HCT116 (cell line): ENCODE measurements at regions not wholly inside any gene's neighbourhood (a gene's known extent, or its start where the extent isn't known, plus 50 kb on each side); places are given as distances from the start of the nearest gene placed in this dataset.

Source experiments
- EZH2 ChIP-seq: fragments of 200-600 bp; sonication (generic); IDR thresholded peaks from 2 replicates; pipeline ENCODE4 v1.6.1; 2017; ENCODE audit warnings: antibody characterized with exemption, mixed run types
- POLR2AphosphoS5 ChIP-seq: IDR thresholded peaks from 2 replicates; pipeline ENCODE4 v1.6.1; 2011; ENCODE audit warnings: mild to moderate bottlenecking, low read depth, low read length, moderate library complexity
- TCF7L2 ChIP-seq: IDR thresholded peaks from 2 replicates; pipeline ENCODE4 v1.7.0; 2011; ENCODE audit warnings: borderline replicate concordance, inconsistent platforms; ENCODE audit not compliant: insufficient read depth, insufficient read length; ENCODE audit errors: extremely low read depth
- TF ChIP-seq, protein P1 (sequence below), 3 experiments: fragments of 200-600 bp in 1 of 3; sonication (generic) in 1 of 3; IDR thresholded peaks in 2 of 3; conservative IDR thresholded peaks in 1 of 3; 2 replicates each; pipeline ENCODE4 v1.5.1; 2012 to 2017; ENCODE audit warnings: low read depth in 2 of 3, low read length in 2 of 3, antibody characterized with exemption in 1 of 3, borderline replicate concordance in 1 of 3, control low read depth in 1 of 3, mild to moderate bottlenecking in 1 of 3, mixed read lengths in 1 of 3, mixed run types in 1 of 3, moderate library complexity in 1 of 3; ENCODE audit not compliant: insufficient read depth in 1 of 3
- TF ChIP-seq, protein P2 (sequence below): IDR thresholded peaks from 2 replicates; pipeline ENCODE4 v1.6.1; 2011; ENCODE audit warnings: mild to moderate bottlenecking, low read length, moderate library complexity; ENCODE audit not compliant: insufficient replicate concordance; ENCODE audit errors: extremely low read depth
- TF ChIP-seq, protein P3 (sequence below): IDR thresholded peaks from 2 replicates; pipeline ENCODE4 v1.6.1; 2012

DNA sequence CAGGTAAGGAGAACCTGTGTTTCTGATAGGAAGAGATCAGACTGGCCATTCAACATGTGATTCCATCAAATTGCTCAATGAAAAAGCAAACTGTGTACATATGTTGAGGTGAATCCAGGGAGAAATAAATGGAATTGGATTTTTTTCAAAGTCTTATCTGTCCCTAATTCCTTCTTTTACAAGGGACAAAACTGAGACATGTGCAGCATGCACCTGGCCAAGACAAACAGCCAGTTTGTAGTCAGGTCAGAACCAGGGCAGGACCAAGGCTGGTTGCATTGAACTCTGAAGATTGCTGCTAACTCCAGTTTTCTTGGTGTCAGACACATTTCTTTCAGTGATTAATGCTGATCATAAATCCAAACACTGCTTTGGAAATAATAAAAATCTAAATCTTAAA is 69.6 kb upstream of the CCDC190 start:
- TF ChIP-seq, protein P1, sequence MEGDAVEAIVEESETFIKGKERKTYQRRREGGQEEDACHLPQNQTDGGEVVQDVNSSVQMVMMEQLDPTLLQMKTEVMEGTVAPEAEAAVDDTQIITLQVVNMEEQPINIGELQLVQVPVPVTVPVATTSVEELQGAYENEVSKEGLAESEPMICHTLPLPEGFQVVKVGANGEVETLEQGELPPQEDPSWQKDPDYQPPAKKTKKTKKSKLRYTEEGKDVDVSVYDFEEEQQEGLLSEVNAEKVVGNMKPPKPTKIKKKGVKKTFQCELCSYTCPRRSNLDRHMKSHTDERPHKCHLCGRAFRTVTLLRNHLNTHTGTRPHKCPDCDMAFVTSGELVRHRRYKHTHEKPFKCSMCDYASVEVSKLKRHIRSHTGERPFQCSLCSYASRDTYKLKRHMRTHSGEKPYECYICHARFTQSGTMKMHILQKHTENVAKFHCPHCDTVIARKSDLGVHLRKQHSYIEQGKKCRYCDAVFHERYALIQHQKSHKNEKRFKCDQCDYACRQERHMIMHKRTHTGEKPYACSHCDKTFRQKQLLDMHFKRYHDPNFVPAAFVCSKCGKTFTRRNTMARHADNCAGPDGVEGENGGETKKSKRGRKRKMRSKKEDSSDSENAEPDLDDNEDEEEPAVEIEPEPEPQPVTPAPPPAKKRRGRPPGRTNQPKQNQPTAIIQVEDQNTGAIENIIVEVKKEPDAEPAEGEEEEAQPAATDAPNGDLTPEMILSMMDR (IDR thresholded peaks at IDR 0.05 in 2 of 3, conservative IDR thresholded peaks at IDR 0.05 in 1 of 3; ENCODE audit: borderline replicate concordance in 1 of 3, insufficient read depth in 1 of 3, low read depth in 2 of 3, low read length in 2 of 3): no peak
- TF ChIP-seq POLR2AphosphoS5: no peak
- no peak for TF ChIP-seq EZH2
- TF ChIP-seq, protein P2, sequence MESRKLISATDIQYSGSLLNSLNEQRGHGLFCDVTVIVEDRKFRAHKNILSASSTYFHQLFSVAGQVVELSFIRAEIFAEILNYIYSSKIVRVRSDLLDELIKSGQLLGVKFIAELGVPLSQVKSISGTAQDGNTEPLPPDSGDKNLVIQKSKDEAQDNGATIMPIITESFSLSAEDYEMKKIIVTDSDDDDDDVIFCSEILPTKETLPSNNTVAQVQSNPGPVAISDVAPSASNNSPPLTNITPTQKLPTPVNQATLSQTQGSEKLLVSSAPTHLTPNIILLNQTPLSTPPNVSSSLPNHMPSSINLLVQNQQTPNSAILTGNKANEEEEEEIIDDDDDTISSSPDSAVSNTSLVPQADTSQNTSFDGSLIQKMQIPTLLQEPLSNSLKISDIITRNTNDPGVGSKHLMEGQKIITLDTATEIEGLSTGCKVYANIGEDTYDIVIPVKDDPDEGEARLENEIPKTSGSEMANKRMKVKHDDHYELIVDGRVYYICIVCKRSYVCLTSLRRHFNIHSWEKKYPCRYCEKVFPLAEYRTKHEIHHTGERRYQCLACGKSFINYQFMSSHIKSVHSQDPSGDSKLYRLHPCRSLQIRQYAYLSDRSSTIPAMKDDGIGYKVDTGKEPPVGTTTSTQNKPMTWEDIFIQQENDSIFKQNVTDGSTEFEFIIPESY: no peak
- TF ChIP-seq TCF7L2: no peak
- TF ChIP-seq, protein P3, sequence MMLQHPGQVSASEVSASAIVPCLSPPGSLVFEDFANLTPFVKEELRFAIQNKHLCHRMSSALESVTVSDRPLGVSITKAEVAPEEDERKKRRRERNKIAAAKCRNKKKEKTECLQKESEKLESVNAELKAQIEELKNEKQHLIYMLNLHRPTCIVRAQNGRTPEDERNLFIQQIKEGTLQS: no peak
